ENCODE measurements at regions not wholly inside any gene's neighbourhood (a gene's known extent, or its start where the extent isn't known, plus 50 kb on each side); places are given as distances from the start of the nearest gene placed in this dataset.

GRCh38 chr9:118271331-118271730 lies 567.1 kb downstream of the TLR4 start:
- ChIA-PET CTCF (no interaction called here), POLR2A (no interaction called here)

GRCh38 chr9:118271936-118272335 lies 567.7 kb downstream of the TLR4 start:
- CTCF ChIA-PET = no interaction called here
- POLR2A ChIA-PET = no interaction called here

DNA sequence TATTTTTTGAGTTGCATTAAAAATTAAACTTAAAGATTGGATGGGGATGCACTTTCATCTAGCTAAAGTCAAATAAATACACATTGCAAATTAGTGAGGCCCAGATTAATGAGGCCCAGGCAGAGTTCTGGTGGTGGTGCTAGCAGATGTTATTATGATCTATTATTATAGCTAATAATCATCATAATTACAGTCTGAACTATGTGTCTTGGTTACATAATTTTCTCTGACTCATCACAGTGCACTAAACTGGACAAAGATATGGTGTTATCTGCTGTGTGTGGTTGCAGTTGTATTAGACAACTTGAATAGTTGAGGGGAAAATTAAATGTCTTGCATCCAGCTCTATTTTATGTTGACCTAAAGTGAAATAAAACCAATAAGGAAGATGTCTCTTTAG lies 568.8 kb downstream of the TLR4 start:
- ChIA-PET POLR2A (no interaction called here), CTCF (no interaction called here)

DNA sequence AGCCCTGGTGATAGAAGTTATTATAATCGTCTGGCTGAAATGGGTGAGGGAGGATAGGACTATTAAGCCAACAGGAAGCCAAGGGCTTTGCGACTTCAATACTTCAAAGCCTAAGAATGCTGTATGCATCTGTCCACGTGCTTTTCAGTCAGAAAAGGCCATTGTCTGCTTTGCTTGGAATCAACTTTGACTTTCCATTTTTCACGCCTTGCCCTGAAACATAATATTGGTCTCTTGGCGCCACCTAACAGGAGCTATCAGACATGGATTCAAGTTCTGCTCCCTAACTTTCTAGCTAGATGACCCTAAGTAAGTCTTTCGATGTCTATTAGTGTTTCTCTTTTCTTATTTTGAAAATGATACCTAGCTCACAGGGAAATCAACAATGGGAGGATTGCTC lies 572.6 kb downstream of the TLR4 start:
- POLR2A ChIA-PET = no interaction called here
- CTCF ChIA-PET = no interaction called here

GRCh38 chr9:118281772-118282171 lies 577.6 kb downstream of the TLR4 start:
- ChIA-PET CTCF (no interaction called here), POLR2A (no interaction called here)

DNA sequence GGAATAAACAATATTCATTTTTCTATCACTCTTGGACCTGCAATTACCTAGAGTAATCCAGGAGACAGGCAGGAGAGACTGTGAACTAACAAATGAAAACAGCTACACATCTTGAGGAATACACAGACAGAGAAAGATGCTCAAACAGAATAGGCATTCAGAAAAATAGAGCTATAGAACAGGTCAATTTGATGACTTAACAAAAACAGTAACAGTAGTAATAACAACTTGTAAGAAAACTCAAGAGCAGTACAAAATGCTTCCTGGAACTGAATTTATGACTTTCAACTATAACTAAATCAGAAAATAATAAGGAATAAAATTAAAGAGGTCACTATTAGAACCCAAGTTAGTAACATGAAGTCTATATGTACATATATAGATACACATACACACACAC lies 579.3 kb downstream of the TLR4 start:
- CTCF ChIA-PET = no interaction called here
- POLR2A ChIA-PET = no interaction called here

DNA sequence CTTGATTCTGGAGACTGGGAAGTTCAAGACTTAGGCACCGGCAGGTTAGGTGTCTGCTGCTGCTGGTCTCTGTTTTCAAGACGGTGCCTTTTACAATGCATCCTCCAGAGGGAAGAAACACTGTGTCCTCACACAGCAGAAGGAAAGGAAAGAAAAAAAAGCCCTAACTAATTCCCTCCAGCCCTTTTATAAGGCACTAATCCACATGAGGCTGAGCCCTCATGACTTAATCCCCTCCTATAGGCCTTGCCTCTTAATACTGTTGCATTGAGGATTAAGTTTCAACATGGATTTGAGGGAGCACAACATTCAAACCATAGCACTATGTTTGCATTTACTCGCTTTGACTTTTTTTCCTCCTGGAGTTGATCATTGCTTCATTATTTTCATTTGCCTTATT lies 585.9 kb downstream of the TLR4 start:
- CTCF ChIA-PET = no interaction called here
- POLR2A ChIA-PET = no interaction called here

DNA sequence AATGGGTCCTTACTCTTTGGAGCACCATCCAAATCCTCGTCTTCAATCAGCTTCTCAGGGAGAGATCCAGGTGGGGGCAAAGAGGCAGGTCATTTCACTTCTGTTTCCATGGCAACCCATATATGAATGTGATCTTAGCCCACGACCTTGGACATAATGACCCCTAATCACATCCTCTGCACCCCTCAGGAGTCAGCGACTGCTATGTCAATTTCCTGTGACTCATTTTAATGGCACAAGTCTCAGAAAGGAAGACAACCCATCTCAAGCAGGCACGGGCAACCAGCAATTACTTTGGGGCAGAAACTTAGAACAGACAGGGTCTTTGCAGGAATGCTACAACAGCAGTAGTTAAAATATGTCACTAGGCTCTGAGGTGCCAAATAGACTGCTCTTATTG lies 591.2 kb downstream of the TLR4 start:
- ChIA-PET POLR2A (no interaction called here), CTCF (no interaction called here)

- POLR2A ChIA-PET = no interaction called here
- CTCF ChIA-PET = no interaction called here
Observed at GRCh38 chr9:118302721-118303120, 598.5 kb downstream of the TLR4 start.

DNA sequence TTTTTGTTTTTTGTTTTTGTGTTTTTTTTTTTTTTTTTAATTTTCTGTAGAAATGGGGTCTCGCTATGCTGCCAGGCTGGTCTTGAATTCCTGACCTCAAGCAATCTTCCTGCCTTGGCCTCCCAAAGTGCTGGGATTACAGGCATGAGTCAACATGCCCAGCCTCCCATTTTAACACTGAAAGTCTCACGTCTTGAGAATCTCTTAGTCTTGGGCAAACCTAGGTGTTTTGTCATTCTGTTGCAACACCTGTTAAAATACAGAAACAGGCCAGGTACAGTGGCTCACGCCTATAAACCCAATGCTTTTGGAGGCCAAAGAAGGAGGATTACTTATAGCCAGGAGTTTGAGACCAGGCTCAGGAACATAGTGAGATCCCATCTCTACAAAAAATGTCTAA lies 599.0 kb downstream of the TLR4 start:
- CTCF ChIA-PET = no interaction called here
- POLR2A ChIA-PET = no interaction called here

GRCh38 chr9:118305331-118305730 lies 601.1 kb downstream of the TLR4 start:
- ChIA-PET POLR2A (no interaction called here), CTCF (no interaction called here)

GRCh38 chr9:118306801-118307200 lies 602.6 kb downstream of the TLR4 start:
- POLR2A ChIA-PET = no interaction called here
- CTCF ChIA-PET = no interaction called here

DNA sequence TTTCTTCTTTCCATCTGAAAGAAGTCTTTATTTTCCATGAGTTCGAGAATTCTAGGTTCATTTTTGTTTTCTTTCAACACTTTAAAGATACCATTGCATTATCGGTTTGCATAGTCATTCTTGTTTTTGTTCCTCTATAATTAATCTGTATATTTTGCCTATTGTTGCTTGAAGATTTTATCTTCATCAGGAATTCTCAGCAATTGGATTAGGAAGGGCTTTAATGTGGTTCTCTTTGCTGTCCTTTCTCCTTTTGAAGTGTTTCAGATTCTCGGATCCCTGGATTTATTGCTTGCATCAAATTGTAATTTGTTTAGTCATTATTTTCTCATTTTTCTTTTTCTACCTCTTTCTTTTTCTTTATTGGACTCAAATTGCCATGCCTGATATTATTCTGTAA lies 609.8 kb downstream of the TLR4 start:
- ChIA-PET CTCF (no interaction called here), POLR2A (no interaction called here)

DNA sequence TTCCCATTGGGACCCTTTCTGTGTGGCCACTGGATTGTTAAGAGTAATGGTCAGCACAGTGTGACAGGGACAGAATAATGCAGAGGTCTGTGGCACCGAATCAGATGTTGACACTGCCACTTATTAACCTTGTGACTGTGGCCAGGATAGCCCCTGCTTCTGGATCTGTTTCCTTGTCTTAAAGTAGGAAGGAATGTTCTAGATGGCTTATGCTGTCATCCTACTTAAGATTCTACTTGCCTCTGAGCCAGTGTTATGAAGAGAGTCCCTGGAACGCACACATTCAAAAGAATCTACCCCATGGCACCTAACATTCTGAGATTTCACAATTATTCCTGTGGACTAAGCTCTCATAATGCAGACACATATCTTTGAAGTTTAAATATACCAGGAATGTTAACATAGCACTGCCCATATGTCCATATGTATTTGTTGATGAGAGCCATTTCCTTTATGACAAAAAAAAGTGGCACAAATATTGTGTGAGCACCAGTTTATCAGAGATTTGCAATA lies 612.7 kb downstream of the TLR4 start:
- ChIA-PET CTCF (no interaction called here), POLR2A (no interaction called here)

DNA sequence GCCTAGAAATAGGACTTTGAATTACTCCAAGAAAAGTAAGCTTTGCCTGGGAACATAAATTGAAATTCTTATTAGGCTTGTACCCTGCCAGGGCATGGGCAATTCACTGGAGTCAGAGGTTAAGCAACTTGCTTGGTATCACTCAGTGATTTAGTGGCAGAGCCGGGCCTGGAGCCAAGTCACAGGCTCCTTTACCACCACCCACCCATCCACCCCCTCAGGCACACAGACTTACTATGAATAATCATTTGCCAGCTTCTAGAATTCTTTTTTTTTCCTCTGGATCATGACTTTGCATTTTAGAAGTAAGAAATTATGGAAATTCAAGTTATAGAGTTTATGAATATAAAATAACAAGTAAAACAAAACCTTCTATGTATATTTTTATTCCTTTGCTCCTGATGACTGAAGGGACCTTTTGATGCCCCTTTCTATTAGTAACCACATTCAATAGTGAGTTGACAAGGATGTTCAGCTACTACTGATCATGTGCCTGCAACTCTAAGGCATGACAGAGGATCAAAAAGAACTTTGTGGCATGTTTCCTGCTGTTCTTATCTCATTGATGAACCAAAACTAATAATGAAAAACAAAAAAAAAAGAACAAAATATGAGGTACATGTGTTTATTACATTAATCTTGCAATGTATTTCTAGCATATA lies 614.7 kb downstream of the TLR4 start:
- POLR2A ChIA-PET = no interaction called here
- CTCF ChIA-PET = no interaction called here

GRCh38 chr9:118321788-118322187 lies 617.6 kb downstream of the TLR4 start:
- POLR2A ChIA-PET = no interaction called here
- CTCF ChIA-PET = no interaction called here

DNA sequence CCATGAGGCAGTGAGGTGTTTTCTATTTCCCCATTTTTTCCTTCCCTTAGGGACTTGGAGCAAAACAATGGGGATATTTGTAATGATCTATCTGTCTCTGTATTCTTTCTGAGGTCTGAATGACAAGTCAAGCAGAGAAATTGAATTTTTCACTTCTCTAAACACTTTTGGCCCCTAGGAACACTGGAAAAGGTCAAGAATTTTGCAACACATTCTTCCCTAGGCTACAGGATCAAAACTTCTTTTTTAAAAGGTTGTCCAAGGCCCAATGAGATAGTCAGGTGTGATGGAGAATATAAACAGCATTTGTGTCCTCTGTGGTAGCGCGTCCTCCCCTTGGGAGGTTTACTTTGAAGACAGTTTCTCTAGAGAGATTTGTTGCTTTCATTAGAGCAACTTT lies 620.5 kb downstream of the TLR4 start:
- ChIA-PET POLR2A (no interaction called here), CTCF (no interaction called here)

GRCh38 chr9:118325757-118326156 lies 621.6 kb downstream of the TLR4 start:
- ChIA-PET POLR2A (no interaction called here), CTCF (no interaction called here)

GRCh38 chr9:118326326-118326725 lies 622.1 kb downstream of the TLR4 start:
- CTCF ChIA-PET = no interaction called here
- POLR2A ChIA-PET = no interaction called here

- CTCF ChIA-PET = no interaction called here
- POLR2A ChIA-PET = no interaction called here
Observed at GRCh38 chr9:118330191-118330986, 626.2 kb downstream of the TLR4 start.

GRCh38 chr9:118331622-118332045 lies 627.4 kb downstream of the TLR4 start:
- CTCF ChIA-PET = no interaction called here
- POLR2A ChIA-PET = no interaction called here
